ENCODE measurements at regions not wholly inside any gene's neighbourhood (a gene's known extent, or its start where the extent isn't known, plus 50 kb on each side); places are given as distances from the start of the nearest gene placed in this dataset.
"Not testable (repeated sequence)": the region's sequence is repeated elsewhere in the genome, so short reads cannot be mapped to it uniquely, and the experiment has no call there.

DNA sequence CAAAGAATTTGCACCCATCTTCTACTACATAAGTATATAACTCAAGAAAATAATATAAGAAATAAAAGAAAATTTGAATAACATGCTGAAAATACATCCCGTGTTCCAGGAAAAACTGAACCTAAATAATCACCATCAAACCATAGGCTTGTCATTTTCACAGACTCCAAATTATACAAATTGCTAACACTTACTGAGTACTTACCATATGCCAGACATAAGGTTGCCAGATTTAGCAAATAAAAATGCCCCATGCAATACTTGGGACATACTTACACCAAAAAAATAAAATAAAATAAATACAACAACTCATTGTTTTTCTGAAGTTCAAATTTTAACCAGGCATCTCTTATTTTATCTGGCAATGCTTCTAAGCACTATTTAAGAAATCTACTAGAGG, 760.4 kb upstream of the SEMA6D start:
- no peaks in the 10 kb centered on the region for H3K27me3 Mint-ChIP-seq (ENCODE audit: insufficient read depth)
- no peaks in the 10 kb centered on the region for H3K36me3 ChIP-seq (ENCODE audit: control insufficient read depth, insufficient read depth, low read length)
- H3K4me1 Mint-ChIP-seq: no peaks in the 10 kb centered on the region
- no peaks in the 10 kb centered on the region for H3K36me3 Mint-ChIP-seq (ENCODE audit: low read depth)
- no peak overlapping the region for H3K9ac ChIP-seq (ENCODE audit: extremely low read depth, low read length, poor library complexity, severe bottlenecking)
- H3K9me3 ChIP-seq (ENCODE audit: control insufficient read depth, low read length): no peaks in the 10 kb centered on the region
- no peaks in the 10 kb centered on the region for H3K9me3 Mint-ChIP-seq
- TF ChIP-seq, protein P1, sequence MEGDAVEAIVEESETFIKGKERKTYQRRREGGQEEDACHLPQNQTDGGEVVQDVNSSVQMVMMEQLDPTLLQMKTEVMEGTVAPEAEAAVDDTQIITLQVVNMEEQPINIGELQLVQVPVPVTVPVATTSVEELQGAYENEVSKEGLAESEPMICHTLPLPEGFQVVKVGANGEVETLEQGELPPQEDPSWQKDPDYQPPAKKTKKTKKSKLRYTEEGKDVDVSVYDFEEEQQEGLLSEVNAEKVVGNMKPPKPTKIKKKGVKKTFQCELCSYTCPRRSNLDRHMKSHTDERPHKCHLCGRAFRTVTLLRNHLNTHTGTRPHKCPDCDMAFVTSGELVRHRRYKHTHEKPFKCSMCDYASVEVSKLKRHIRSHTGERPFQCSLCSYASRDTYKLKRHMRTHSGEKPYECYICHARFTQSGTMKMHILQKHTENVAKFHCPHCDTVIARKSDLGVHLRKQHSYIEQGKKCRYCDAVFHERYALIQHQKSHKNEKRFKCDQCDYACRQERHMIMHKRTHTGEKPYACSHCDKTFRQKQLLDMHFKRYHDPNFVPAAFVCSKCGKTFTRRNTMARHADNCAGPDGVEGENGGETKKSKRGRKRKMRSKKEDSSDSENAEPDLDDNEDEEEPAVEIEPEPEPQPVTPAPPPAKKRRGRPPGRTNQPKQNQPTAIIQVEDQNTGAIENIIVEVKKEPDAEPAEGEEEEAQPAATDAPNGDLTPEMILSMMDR (conservative IDR thresholded peaks at IDR 0.05): no peak
- no peak for DNase-seq
- H3K27ac Mint-ChIP-seq: no peak overlapping the region
- H3K4me3 Mint-ChIP-seq: no peak overlapping the region
- no peak overlapping the region for H3K4me3 ChIP-seq (ENCODE audit: low read length)
- no peak overlapping the region for H3K27ac ChIP-seq (ENCODE audit: low read depth, low read length)
- H3K27me3 ChIP-seq (ENCODE audit: control insufficient read depth, insufficient read depth, low read length, poor library complexity, severe bottlenecking): no peaks in the 10 kb centered on the region
- no peaks in the 10 kb centered on the region for H3K4me1 ChIP-seq (ENCODE audit: control insufficient read depth, insufficient read depth, low read length)
- WGBS, 2 experiments (ENCODE audit: insufficient coverage in 1 of 2, insufficient read length in 1 of 2): 96% methylated on average over 1 of the region's 1 CpG; no CpG with 5 or more reads in 1 of the 2 experiments

DNA sequence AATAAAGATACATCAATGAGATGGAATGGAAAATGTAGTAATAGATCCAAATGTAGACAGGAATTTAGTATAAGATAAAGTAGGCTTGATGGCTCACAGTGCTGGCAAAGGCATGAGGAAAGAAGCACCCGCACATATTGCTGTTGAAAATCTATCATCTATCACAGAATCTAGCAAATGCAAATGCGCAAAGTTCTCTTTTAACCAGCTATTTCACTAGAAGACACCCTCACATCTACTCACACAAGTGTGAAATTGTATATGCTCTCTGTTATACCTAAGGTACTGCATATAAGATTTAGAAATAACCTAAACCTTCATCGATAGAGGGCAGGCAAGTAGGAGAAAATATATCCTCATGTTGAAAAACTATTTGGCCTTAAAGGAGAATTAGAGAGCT, 756.7 kb upstream of the SEMA6D start:
- Histone ChIP-seq H3K27ac (ENCODE audit: low read depth, low read length) (no peak overlapping the region), H3K27me3 (ENCODE audit: control insufficient read depth, insufficient read depth, low read length, poor library complexity, severe bottlenecking) (no peaks in the 10 kb centered on the region), H3K4me1 (ENCODE audit: control insufficient read depth, insufficient read depth, low read length) (no peaks in the 10 kb centered on the region), H3K9me3 (ENCODE audit: control insufficient read depth, low read length) (peaks cover 13% of the 10 kb centered on the region), H3K36me3 (ENCODE audit: control insufficient read depth, insufficient read depth, low read length) (no peaks in the 10 kb centered on the region), H3K4me3 (ENCODE audit: low read length) (no peak overlapping the region), H3K9ac (ENCODE audit: extremely low read depth, low read length, poor library complexity, severe bottlenecking) (no peak overlapping the region)
- H3K36me3 Mint-ChIP-seq (ENCODE audit: low read depth): no peaks in the 10 kb centered on the region
- no peak overlapping the region for H3K4me3 Mint-ChIP-seq
- H3K4me1 Mint-ChIP-seq: peaks cover 1% of the 10 kb centered on the region
- peaks cover 9% of the 10 kb centered on the region for H3K9me3 Mint-ChIP-seq
- TF ChIP-seq, protein P1 (conservative IDR thresholded peaks at IDR 0.05): no peak
- H3K27me3 Mint-ChIP-seq (ENCODE audit: insufficient read depth): no peaks in the 10 kb centered on the region
- DNase-seq: no peak
- no peak overlapping the region for H3K27ac Mint-ChIP-seq
- WGBS, 2 experiments (ENCODE audit: insufficient coverage in 1 of 2, insufficient read length in 1 of 2): 93% methylated on average over 2 of the region's 3 CpGs; no CpG with 5 or more reads in 1 of the 2 experiments

DNA sequence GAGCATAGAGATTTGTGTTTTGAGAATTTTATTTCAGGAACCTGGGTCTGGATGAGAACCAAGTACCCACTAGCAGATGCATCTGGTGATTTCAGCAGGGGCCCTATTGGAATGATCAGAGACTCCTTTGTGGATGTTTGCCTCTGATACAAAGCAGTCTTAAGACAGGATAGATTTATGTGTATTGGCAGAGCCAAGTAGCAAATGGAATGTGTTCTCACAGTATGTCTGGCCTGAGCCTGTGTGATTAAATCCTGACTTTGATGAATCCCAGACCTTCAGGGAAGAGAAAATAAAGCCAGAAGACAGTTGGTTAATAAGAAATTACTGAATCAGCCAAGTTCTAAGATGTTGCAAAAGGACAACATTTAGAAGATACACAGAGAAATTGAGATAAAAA, 755.5 kb upstream of the SEMA6D start:
- H3K36me3 ChIP-seq (ENCODE audit: control insufficient read depth, insufficient read depth, low read length): no peaks in the 10 kb centered on the region
- peaks cover 13% of the 10 kb centered on the region for H3K9me3 ChIP-seq (ENCODE audit: control insufficient read depth, low read length)
- H3K9ac ChIP-seq (ENCODE audit: extremely low read depth, low read length, poor library complexity, severe bottlenecking): no peak overlapping the region
- Mint-ChIP-seq H3K27ac (no peak overlapping the region), H3K4me1 (peaks cover 1% of the 10 kb centered on the region), H3K4me3 (no peak overlapping the region), H3K9me3 (peaks cover 9% of the 10 kb centered on the region), H3K27me3 (ENCODE audit: insufficient read depth) (no peaks in the 10 kb centered on the region), H3K36me3 (ENCODE audit: low read depth) (no peaks in the 10 kb centered on the region)
- no peak overlapping the region for H3K4me3 ChIP-seq (ENCODE audit: low read length)
- no peaks in the 10 kb centered on the region for H3K4me1 ChIP-seq (ENCODE audit: control insufficient read depth, insufficient read depth, low read length)
- DNase-seq: no peak
- H3K27ac ChIP-seq (ENCODE audit: low read depth, low read length): no peak overlapping the region
- no peaks in the 10 kb centered on the region for H3K27me3 ChIP-seq (ENCODE audit: control insufficient read depth, insufficient read depth, low read length, poor library complexity, severe bottlenecking)
- TF ChIP-seq, protein P1 (conservative IDR thresholded peaks at IDR 0.05): no peak

DNA sequence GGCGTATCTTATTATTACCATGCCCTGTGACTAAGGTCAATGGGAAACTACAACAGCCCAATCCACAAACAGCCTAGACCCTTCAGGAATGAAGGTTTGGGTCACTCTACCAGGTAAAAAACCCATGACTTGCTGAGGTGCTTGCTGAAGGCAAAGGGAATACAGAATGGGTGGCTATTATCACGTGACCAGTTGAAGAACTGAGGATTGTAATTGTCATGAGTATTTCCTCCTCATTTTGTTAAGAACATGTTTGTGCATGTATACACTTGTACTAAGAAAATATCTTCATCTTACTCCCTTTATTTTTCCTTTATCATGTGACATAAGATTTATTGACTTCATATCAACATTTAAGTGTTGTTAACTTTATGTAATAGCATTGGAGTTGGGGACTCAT, 729.2 kb upstream of the SEMA6D start:
- H3K9me3 ChIP-seq (ENCODE audit: control insufficient read depth, low read length); H3K27me3 Mint-ChIP-seq (ENCODE audit: insufficient read depth); H3K4me1 ChIP-seq (ENCODE audit: control insufficient read depth, insufficient read depth, low read length); H3K4me1 Mint-ChIP-seq; H3K27ac ChIP-seq (ENCODE audit: low read depth, low read length); H3K4me3 Mint-ChIP-seq; H3K36me3 Mint-ChIP-seq (ENCODE audit: low read depth); H3K4me3 ChIP-seq (ENCODE audit: low read length); DNase-seq; H3K27me3 ChIP-seq (ENCODE audit: control insufficient read depth, insufficient read depth, low read length, poor library complexity, severe bottlenecking); H3K36me3 ChIP-seq (ENCODE audit: control insufficient read depth, insufficient read depth, low read length); H3K27ac Mint-ChIP-seq; H3K9ac ChIP-seq (ENCODE audit: extremely low read depth, low read length, poor library complexity, severe bottlenecking): not testable (repeated sequence)
- WGBS, 2 experiments (ENCODE audit: insufficient coverage in 1 of 2, insufficient read length in 1 of 2): 95% methylated on average over 2 of the region's 2 CpGs; no CpG with 5 or more reads in 1 of the 2 experiments
- peaks cover 25% of the 10 kb centered on the region for H3K9me3 Mint-ChIP-seq
